22Rv1 (cell line): ENCODE measurements at regions not wholly inside any gene's neighbourhood (a gene's known extent, or its start where the extent isn't known, plus 50 kb on each side); places are given as distances from the start of the nearest gene placed in this dataset.

Source experiments
- H3K27ac ChIP-seq: fragments of 450-650 bp; 2 replicates; pipeline ENCODE4 v1.5.1; 2017
- ZFX ChIP-seq: fragments of 450-650 bp; IDR thresholded peaks from 2 replicates; pipeline ENCODE4 v1.6.1; 2017; ENCODE audit warnings: antibody characterized with exemption, borderline replicate concordance
- TF ChIP-seq, protein P1 (sequence below): fragments of 450-650 bp; IDR thresholded peaks from 2 replicates; pipeline ENCODE4 v1.5.1; 2017; ENCODE audit warnings: mild to moderate bottlenecking

DNA sequence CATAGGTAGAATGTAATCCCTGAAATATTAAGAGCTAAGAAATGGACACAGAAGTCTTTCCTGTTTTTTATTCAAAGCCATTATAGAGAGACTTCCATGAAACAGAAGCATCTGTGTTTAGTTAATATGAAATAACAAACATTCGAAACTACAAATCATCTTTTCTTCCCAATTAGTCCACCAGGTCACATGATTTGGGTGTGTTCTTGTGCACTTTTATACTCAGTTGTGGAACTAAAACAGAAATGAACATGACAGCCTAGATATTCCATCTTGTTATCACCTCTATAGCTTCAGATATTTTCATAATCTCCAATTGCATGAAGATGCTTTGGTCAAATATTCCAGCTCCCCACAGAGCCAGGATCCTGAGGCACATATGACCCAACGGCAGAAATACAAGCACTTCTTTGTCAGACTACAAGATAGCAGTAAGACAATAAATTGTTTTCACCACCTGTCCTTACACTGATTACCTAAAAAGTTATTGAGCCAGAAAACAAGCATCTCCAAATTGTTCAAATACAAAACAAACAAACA is 116.8 kb upstream of the BEND6 start:
- no peak for TF ChIP-seq ZFX
- TF ChIP-seq, protein P1, sequence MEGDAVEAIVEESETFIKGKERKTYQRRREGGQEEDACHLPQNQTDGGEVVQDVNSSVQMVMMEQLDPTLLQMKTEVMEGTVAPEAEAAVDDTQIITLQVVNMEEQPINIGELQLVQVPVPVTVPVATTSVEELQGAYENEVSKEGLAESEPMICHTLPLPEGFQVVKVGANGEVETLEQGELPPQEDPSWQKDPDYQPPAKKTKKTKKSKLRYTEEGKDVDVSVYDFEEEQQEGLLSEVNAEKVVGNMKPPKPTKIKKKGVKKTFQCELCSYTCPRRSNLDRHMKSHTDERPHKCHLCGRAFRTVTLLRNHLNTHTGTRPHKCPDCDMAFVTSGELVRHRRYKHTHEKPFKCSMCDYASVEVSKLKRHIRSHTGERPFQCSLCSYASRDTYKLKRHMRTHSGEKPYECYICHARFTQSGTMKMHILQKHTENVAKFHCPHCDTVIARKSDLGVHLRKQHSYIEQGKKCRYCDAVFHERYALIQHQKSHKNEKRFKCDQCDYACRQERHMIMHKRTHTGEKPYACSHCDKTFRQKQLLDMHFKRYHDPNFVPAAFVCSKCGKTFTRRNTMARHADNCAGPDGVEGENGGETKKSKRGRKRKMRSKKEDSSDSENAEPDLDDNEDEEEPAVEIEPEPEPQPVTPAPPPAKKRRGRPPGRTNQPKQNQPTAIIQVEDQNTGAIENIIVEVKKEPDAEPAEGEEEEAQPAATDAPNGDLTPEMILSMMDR = no peak
- H3K27ac ChIP-seq = no peak overlapping the region

DNA sequence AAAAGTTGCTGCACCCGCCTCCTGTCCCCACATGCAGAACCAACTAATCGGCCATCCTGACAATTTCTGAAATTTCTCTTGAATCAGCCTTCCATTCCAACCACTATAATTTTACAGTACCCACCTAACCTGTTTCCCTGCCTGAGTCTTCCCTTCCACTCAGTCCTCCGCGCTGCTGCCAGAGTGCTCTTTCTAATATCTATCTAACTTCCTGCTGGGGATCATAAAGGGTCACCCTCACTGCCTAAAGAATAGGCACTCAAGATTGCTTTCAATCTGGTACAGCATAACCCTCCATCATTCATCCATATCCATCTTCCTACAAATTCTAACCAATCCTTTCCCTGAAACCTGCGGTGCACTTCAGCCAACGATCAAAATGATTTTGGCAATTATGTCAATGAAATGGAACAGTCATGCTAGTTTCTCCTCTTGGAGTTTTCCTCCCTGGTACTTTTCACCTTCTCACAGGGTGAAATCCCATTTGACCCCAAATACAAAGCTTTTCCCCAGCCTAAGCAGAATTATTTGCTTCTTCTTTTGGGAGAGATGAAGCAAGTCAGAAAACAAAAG is 117.5 kb upstream of the BEND6 start:
- TF ChIP-seq ZFX = no peak
- TF ChIP-seq, protein P1 = no peak

DNA sequence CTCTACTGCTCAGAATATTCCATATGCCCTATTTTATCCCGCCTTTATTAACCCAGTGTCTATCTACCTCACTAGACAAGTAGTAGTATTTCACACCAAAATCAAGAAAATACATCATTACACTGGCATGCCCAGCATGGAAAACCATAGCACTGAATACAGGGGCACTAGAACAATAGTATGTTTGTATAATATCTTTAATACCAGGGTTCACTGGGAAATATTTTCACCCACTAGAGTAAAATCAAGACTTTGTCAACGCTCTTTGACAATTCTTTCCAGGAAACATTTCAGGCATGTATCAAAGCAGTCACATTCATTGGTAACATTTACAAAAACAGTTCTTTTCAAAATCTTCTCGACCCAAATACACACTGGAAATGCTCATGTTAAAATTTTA is 119.3 kb upstream of the BEND6 start:
- H3K27ac ChIP-seq = no peak overlapping the region
- no peak for TF ChIP-seq ZFX
- TF ChIP-seq, protein P1 = no peak

More for the DNA sequence above, 117.5 kb upstream of the BEND6 start:
- H3K27ac ChIP-seq = no peak overlapping the region

DNA sequence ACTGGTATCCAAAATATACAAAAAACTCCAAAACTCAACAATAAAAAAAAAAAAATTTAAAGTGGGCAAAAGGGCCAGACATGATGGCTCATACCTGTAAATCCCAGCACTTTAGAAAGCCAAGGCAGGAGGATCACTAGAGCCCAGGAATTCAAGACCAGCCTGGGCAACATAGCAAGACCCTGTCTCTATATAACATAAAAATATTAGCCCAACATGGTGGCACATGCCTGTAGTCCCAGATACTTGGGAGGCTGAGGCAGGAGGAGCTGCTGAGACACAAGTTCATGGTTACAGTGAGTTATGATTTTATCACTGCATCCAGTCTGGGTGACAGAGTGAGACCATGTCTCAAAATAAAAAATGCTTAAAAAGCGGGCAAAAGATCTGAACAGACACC is 121.0 kb upstream of the BEND6 start:
- no peak for TF ChIP-seq ZFX
- TF ChIP-seq, protein P1 = no peak
- no peak overlapping the region for H3K27ac ChIP-seq

DNA sequence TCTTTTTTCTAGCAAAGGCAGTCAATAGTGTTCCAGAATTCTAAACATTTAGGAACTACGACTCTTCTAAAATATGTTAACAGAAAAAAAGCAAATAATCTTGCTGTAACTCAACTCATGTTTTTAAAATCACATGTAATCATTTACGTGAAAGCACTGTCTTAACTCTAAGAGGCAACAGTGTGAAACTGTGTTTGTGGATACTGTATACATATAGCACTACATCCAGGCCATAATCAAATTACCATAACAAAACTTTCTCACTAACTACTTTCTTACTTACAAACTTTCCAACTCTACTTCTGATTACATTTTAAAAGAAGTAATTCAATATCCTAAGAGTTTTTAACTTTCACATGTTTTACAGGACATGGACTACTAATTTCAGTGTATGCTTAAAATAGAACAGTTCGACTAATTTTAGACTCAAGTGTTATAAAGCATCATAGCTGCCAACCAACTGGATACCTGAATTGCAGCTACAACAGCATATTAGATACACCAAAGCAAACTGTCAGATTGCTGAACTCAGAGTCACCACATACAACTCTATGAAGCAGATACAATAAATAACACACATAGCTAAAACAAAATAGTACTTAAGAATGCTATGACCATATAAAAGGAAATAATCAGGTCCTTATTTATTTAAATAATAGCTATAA is 121.6 kb upstream of the BEND6 start:
- H3K27ac ChIP-seq = no peak overlapping the region
- TF ChIP-seq, protein P1 = no peak
- no peak for TF ChIP-seq ZFX

DNA sequence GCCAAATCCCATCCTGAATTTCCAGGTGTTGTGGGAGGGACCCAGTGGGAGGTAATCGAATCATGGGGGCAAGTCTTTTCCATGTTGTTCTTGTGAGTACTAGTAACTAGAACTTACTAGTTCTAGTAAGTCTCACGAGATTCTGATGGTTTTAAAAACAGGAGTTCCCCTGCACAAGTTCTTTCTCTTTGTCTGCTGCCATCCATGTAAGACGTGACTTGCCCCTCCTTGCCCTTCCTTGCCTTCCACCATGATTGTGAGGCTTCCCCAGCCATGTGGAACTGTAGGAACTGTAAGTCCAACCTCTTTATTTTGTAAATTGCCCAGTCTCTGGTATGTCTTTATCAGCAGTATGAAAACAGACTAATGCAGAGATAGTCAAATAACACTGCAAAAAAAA is 122.7 kb upstream of the BEND6 start:
- TF ChIP-seq, protein P1 = no peak
- no peak for TF ChIP-seq ZFX
- H3K27ac ChIP-seq = no peak overlapping the region

DNA sequence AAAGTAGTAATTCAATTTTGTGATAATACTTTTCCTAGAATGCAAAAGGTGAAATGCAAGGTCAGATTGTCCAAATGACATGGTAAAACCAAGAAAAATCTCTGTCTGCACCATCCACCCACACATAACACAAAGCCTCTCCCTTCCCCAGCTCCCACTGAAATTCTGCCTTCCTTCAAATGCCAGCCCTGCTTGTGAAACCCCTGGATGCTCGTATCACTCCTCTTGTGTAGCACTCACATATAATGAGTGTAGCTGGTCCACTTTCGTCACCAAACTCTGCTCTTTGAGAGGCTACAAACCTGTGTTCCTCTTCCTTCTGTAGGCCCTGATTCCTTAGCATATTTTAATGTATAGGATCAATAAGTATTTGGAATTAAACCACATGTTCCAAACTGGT is 123.6 kb upstream of the BEND6 start:
- TF ChIP-seq, protein P1 = no peak
- TF ChIP-seq ZFX = no peak
- no peak overlapping the region for H3K27ac ChIP-seq
